HEK293 (cell line): ENCODE measurements at regions not wholly inside any gene's neighbourhood (a gene's known extent, or its start where the extent isn't known, plus 50 kb on each side); places are given as distances from the start of the nearest gene placed in this dataset.

Source experiments
- CTCF ChIA-PET: fragments of 350-600 bp; formaldehyde crosslinking; extraction: SDS; loops from one replicate; lab custom pipeline; 2021; ENCODE audit warnings: antibody characterized with exemption; lab: Yijun Ruan, JAX
- POLR2A ChIA-PET: fragments of 300-600 bp; formaldehyde crosslinking; extraction: SDS; loops from one replicate; lab custom pipeline; 2020; ENCODE audit warnings: antibody characterized with exemption, inconsistent platforms; lab: Yijun Ruan, JAX
- H3K27ac ChIP-seq: fragments of 200-500 bp; sonication (Bioruptor generic); 2 replicates; pipeline ENCODE4 v1.5.1; 2014; ENCODE audit warnings: low read depth, low read length, control low read depth, inconsistent platforms; ENCODE audit errors: extremely low read depth
- H3K36me3 ChIP-seq, 2 experiments: fragments of 200-500 bp in 1 of 2; sonication (Bioruptor generic) in 1 of 2; 1 replicate in 1 of 2; 2 replicates in 1 of 2; pipeline ENCODE4 v1.5.1; 2014 to 2017; ENCODE audit warnings: inconsistent platforms in 2 of 2, low read length in 2 of 2; ENCODE audit not compliant: control insufficient read depth in 2 of 2, insufficient read depth in 1 of 2
- H3K4me1 ChIP-seq: fragments of 200-500 bp; sonication (Bioruptor generic); 2 replicates; pipeline ENCODE4 v1.5.1; 2014; ENCODE audit warnings: mild to moderate bottlenecking, low read length, inconsistent platforms; ENCODE audit not compliant: control insufficient read depth, insufficient read depth
- H3K4me3 ChIP-seq: 2 replicates; pipeline ENCODE4 v1.5.1; 2011; ENCODE audit warnings: low read depth, mild to moderate bottlenecking, control low read depth, low read length, moderate library complexity
- H3K9me3 ChIP-seq: fragments of 200-500 bp; sonication (Bioruptor generic); 2 replicates; pipeline ENCODE4 v1.5.1; 2014; ENCODE audit warnings: low read depth, low read length, inconsistent platforms; ENCODE audit not compliant: control insufficient read depth, insufficient read depth
- EGR2 ChIP-seq: fragments of 450-650 bp; formaldehyde crosslinking; IDR thresholded peaks from 2 replicates; pipeline ENCODE4 v1.5.1; 2016; ENCODE audit warnings: low read depth, missing biosample characterization, missing genetic modification characterization
- KLF16 ChIP-seq: fragments of 450-650 bp; formaldehyde crosslinking; IDR thresholded peaks from 2 replicates; pipeline ENCODE4 v1.5.1; 2017; ENCODE audit warnings: missing biosample characterization, missing genetic modification characterization
- SETDB1 ChIP-seq: IDR thresholded peaks from one replicate; pipeline ENCODE4 v1.6.1; 2017; ENCODE audit warnings: mild to moderate bottlenecking, low read length, moderate library complexity, mixed read lengths; ENCODE audit not compliant: insufficient read length
- YY1 ChIP-seq: fragments of 450-650 bp; formaldehyde crosslinking; IDR thresholded peaks from 2 replicates; pipeline ENCODE4 v1.5.1; 2018; ENCODE audit warnings: missing biosample characterization, missing genetic modification characterization
- ZBTB8A ChIP-seq: fragments of 450-650 bp; formaldehyde crosslinking; IDR thresholded peaks from 2 replicates; pipeline ENCODE4 v1.5.1; 2016; ENCODE audit warnings: missing biosample characterization, missing genetic modification characterization
- ZNF112 ChIP-seq: fragments of 450-650 bp; formaldehyde crosslinking; IDR thresholded peaks from 2 replicates; pipeline ENCODE4 v1.5.0; 2017; ENCODE audit warnings: missing biosample characterization, missing genetic modification characterization
- ZNF266 ChIP-seq: fragments of 450-650 bp; formaldehyde crosslinking; IDR thresholded peaks from 2 replicates; pipeline ENCODE4 v1.5.1; 2016; ENCODE audit warnings: missing biosample characterization, missing genetic modification characterization, low read depth
- ZNF404 ChIP-seq: fragments of 450-650 bp; formaldehyde crosslinking; IDR thresholded peaks from 2 replicates; pipeline ENCODE4 v1.5.1; 2017; ENCODE audit warnings: missing biosample characterization, missing genetic modification characterization
- ZNF473 ChIP-seq: fragments of 450-650 bp; formaldehyde crosslinking; IDR thresholded peaks from 2 replicates; pipeline ENCODE4 v1.5.1; 2017; ENCODE audit warnings: missing biosample characterization, missing genetic modification characterization
- ZNF48 ChIP-seq: fragments of 450-650 bp; formaldehyde crosslinking; IDR thresholded peaks from 2 replicates; pipeline ENCODE4 v1.5.1; 2016; ENCODE audit warnings: missing biosample characterization, missing genetic modification characterization
- ZNF501 ChIP-seq: fragments of 450-650 bp; formaldehyde crosslinking; IDR thresholded peaks from 2 replicates; pipeline ENCODE4 v1.5.1; 2016; ENCODE audit warnings: missing biosample characterization, missing genetic modification characterization
- ZNF510 ChIP-seq: fragments of 450-650 bp; formaldehyde crosslinking; IDR thresholded peaks from 2 replicates; pipeline ENCODE4 v1.5.1; 2018; ENCODE audit warnings: mild to moderate bottlenecking, missing genetic modification characterization, missing biosample characterization; ENCODE audit not compliant: insufficient replicate concordance
- ZNF514 ChIP-seq: fragments of 450-650 bp; formaldehyde crosslinking; IDR thresholded peaks from 2 replicates; pipeline ENCODE4 v1.5.1; 2016; ENCODE audit warnings: missing biosample characterization, missing genetic modification characterization
- ZNF529 ChIP-seq: fragments of 450-650 bp; formaldehyde crosslinking; IDR thresholded peaks from 2 replicates; pipeline ENCODE4 v1.5.1; 2017; ENCODE audit warnings: missing genetic modification characterization, missing biosample characterization; ENCODE audit not compliant: insufficient replicate concordance
- ZNF555 ChIP-seq: fragments of 450-650 bp; formaldehyde crosslinking; conservative IDR thresholded peaks from 2 replicates; pipeline ENCODE4 v1.5.1; 2017; ENCODE audit warnings: missing biosample characterization, mild to moderate bottlenecking, missing genetic modification characterization, inconsistent platforms
- ZNF626 ChIP-seq: fragments of 450-650 bp; sonication (Bioruptor Pico); formaldehyde crosslinking; IDR thresholded peaks from 2 replicates; pipeline ENCODE4 v1.5.1; 2018; ENCODE audit warnings: missing biosample characterization, missing genetic modification characterization, inconsistent platforms
- TF ChIP-seq, protein P1 (sequence below): fragments of 450-650 bp; formaldehyde crosslinking; IDR thresholded peaks from 2 replicates; pipeline ENCODE4 v1.5.1; 2016; ENCODE audit warnings: missing biosample characterization, missing genetic modification characterization, low read depth
- TF ChIP-seq, protein P2 (sequence below): fragments of 450-650 bp; formaldehyde crosslinking; IDR thresholded peaks from 2 replicates; pipeline ENCODE4 v1.5.1; 2016; ENCODE audit warnings: missing biosample characterization, missing genetic modification characterization
- TF ChIP-seq, protein P3 (sequence below): fragments of 450-650 bp; formaldehyde crosslinking; IDR thresholded peaks from 2 replicates; pipeline ENCODE4 v1.5.1; 2016; ENCODE audit warnings: missing biosample characterization, missing genetic modification characterization
- TF ChIP-seq, protein P4 (sequence below): fragments of 450-650 bp; formaldehyde crosslinking; IDR thresholded peaks from 2 replicates; pipeline ENCODE4 v1.5.1; 2016; ENCODE audit warnings: missing biosample characterization, missing genetic modification characterization, borderline replicate concordance

DNA sequence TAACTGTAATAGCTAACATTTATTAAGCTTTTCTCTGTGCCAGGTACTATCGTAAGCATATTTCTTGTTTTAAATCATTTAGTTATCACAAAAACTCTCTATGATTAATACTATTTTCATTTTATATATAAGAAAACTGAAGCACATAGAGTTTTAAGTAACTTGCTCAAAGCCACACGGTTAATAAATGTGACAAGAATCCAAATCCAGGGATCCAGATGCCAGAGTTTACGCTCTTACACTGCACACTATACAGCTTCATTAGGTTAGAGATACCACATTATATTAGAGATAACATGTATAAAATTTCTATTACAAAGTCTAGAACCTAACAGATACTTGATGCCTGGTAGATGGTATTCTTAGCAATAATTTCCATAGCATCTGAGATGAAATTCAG, 265.2 kb downstream of the SHOX2 start (continued):
- TF ChIP-seq ZNF266 (tag by site-specific recombination) (no peak), KLF16 (tag by site-specific recombination) (no peak)
- TF ChIP-seq, all 188 proteins: peak for 0

DNA sequence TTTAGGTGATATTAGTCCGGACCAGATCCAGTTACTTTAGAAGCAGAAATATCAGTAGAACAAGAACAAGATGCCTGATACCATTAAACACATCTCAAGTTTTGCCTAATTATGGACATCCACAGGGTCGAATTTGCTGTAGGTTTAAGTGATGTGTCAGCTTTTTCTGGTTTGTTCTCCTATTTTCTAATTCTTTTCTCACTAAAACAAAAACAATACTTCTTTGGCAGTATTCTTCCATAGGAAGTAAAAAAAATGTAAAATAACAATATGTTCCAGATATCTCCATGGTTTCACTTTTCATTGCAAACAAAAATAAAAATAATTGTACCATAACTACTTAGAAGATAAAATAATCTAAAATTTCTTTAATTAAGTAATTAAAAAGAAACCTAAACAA, 265.7 kb downstream of the SHOX2 start:
- no peak for TF ChIP-seq ZNF266 (tag by site-specific recombination)
- TF ChIP-seq, protein P1, sequence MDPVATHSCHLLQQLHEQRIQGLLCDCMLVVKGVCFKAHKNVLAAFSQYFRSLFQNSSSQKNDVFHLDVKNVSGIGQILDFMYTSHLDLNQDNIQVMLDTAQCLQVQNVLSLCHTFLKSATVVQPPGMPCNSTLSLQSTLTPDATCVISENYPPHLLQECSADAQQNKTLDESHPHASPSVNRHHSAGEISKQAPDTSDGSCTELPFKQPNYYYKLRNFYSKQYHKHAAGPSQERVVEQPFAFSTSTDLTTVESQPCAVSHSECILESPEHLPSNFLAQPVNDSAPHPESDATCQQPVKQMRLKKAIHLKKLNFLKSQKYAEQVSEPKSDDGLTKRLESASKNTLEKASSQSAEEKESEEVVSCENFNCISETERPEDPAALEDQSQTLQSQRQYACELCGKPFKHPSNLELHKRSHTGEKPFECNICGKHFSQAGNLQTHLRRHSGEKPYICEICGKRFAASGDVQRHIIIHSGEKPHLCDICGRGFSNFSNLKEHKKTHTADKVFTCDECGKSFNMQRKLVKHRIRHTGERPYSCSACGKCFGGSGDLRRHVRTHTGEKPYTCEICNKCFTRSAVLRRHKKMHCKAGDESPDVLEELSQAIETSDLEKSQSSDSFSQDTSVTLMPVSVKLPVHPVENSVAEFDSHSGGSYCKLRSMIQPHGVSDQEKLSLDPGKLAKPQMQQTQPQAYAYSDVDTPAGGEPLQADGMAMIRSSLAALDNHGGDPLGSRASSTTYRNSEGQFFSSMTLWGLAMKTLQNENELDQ (tag by site-specific recombination), result no peak
- CTCF ChIA-PET, result no interaction called here
- H3K9me3 ChIP-seq, result no peaks in the 10 kb centered on the region
- H3K27ac ChIP-seq, result no peak overlapping the region
- no peaks in the 10 kb centered on the region for H3K36me3 ChIP-seq
- POLR2A ChIA-PET, result no interaction called here
- H3K4me3 ChIP-seq, result no peak overlapping the region
- H3K4me1 ChIP-seq, result no peaks in the 10 kb centered on the region

DNA sequence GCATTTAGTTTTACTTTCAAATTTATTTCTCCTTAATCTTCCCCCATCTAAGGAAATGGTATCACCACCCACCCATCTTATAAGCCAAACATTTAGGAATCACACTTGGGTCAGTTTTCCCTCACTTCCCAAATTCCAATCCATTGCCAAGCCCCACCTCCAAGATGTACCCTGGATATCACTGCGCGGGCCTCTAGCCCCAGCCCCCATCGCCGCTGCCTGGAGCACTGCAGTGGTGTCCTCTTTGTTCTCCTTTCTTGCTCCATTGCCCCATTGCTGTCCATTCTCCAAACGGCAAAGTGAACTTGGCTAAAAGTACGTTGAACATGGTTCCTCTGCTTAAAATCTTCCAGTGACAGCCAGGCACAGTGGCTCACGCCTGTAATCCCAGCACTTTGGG, 267.8 kb downstream of the SHOX2 start:
- Histone ChIP-seq H3K27ac (no peak overlapping the region), H3K4me3 (no peak overlapping the region), H3K36me3 (no peaks in the 10 kb centered on the region), H3K9me3 (no peaks in the 10 kb centered on the region), H3K4me1 (no peaks in the 10 kb centered on the region)
- POLR2A ChIA-PET, result no interaction called here
- CTCF ChIA-PET, result no interaction called here
- TF ChIP-seq ZNF626 (tag by site-specific recombination), result no peak
- TF ChIP-seq ZNF501 (tag by site-specific recombination), result no peak
- TF ChIP-seq, protein P2, sequence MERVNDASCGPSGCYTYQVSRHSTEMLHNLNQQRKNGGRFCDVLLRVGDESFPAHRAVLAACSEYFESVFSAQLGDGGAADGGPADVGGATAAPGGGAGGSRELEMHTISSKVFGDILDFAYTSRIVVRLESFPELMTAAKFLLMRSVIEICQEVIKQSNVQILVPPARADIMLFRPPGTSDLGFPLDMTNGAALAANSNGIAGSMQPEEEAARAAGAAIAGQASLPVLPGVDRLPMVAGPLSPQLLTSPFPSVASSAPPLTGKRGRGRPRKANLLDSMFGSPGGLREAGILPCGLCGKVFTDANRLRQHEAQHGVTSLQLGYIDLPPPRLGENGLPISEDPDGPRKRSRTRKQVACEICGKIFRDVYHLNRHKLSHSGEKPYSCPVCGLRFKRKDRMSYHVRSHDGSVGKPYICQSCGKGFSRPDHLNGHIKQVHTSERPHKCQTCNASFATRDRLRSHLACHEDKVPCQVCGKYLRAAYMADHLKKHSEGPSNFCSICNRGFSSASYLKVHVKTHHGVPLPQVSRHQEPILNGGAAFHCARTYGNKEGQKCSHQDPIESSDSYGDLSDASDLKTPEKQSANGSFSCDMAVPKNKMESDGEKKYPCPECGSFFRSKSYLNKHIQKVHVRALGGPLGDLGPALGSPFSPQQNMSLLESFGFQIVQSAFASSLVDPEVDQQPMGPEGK (tag by site-specific recombination), result no peak
- TF ChIP-seq ZBTB8A (tag by site-specific recombination), result no peak
- no peak for TF ChIP-seq KLF16 (tag by site-specific recombination)
- TF ChIP-seq ZNF404 (tag by site-specific recombination), result no peak
- no peak for TF ChIP-seq EGR2 (tag by site-specific recombination)
- no peak for TF ChIP-seq ZNF473 (tag by site-specific recombination)
- TF ChIP-seq ZNF529, result no peak

DNA sequence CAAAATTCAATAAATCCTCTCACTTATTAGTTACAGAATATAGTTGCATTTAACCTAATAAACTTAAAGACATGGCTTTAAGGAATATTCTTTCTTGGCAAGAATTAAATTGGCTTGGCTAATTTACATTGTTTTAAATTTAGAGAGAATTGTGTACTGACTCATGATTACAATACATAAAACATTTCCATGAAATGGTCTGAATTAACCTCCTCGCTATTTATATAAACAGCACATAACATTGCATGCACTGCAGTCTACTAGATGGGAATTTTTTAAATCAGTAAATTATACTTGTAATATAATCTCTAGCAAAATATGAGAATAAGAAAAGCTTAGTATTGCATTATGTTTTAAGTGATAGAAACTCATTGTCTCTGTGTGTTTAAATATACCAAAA, 268.9 kb downstream of the SHOX2 start:
- ChIA-PET POLR2A (no interaction called here), CTCF (no interaction called here)
- H3K4me1 ChIP-seq, result no peaks in the 10 kb centered on the region
- TF ChIP-seq YY1 (tag by site-specific recombination) (no peak), ZNF514 (tag by site-specific recombination) (no peak), ZNF48 (tag by site-specific recombination) (no peak), ZNF555 (tag by site-specific recombination) (no peak), SETDB1 (no peak), ZNF112 (no peak), ZNF510 (tag by site-specific recombination) (no peak)
- TF ChIP-seq, protein P3, sequence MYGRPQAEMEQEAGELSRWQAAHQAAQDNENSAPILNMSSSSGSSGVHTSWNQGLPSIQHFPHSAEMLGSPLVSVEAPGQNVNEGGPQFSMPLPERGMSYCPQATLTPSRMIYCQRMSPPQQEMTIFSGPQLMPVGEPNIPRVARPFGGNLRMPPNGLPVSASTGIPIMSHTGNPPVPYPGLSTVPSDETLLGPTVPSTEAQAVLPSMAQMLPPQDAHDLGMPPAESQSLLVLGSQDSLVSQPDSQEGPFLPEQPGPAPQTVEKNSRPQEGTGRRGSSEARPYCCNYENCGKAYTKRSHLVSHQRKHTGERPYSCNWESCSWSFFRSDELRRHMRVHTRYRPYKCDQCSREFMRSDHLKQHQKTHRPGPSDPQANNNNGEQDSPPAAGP (tag by site-specific recombination), result no peak
- TF ChIP-seq, protein P4, sequence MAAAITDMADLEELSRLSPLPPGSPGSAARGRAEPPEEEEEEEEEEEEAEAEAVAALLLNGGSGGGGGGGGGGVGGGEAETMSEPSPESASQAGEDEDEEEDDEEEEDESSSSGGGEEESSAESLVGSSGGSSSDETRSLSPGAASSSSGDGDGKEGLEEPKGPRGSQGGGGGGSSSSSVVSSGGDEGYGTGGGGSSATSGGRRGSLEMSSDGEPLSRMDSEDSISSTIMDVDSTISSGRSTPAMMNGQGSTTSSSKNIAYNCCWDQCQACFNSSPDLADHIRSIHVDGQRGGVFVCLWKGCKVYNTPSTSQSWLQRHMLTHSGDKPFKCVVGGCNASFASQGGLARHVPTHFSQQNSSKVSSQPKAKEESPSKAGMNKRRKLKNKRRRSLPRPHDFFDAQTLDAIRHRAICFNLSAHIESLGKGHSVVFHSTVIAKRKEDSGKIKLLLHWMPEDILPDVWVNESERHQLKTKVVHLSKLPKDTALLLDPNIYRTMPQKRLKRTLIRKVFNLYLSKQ (tag by site-specific recombination), result no peak
- H3K9me3 ChIP-seq, result no peaks in the 10 kb centered on the region
- no peak overlapping the region for H3K27ac ChIP-seq
- no peaks in the 10 kb centered on the region for H3K36me3 ChIP-seq
- no peak overlapping the region for H3K4me3 ChIP-seq
